NT2/D1 (cell line): ENCODE measurements at regions not wholly inside any gene's neighbourhood (a gene's known extent, or its start where the extent isn't known, plus 50 kb on each side); places are given as distances from the start of the nearest gene placed in this dataset.
A peak's percentile ranks its signal among the peaks of the same experiment; 100 is the strongest.
"Not testable (repeated sequence)": the region's sequence is repeated elsewhere in the genome, so short reads cannot be mapped to it uniquely, and the experiment has no call there.

ENCODE experiments used
- DNase-seq: peaks from one replicate; pipeline ENCODE4 v3.0.0-alpha.2; 2011; ENCODE audit warnings: low read depth, low spot score
- H3K27me3 ChIP-seq: 2 replicates; pipeline ENCODE4 v1.6.0; 2011; ENCODE audit warnings: mild to moderate bottlenecking; ENCODE audit not compliant: insufficient read length, insufficient read depth
- H3K36me3 ChIP-seq: 2 replicates; pipeline ENCODE4 v1.6.1; 2011; ENCODE audit warnings: mild to moderate bottlenecking, low read length, mixed read lengths; ENCODE audit not compliant: insufficient read depth, insufficient read length
- H3K4me1 ChIP-seq: 2 replicates; pipeline ENCODE4 v1.5.1; 2011; ENCODE audit not compliant: insufficient read depth, insufficient read length
- H3K4me3 ChIP-seq: 2 replicates; pipeline ENCODE4 v1.5.1; 2011; ENCODE audit warnings: low read depth; ENCODE audit not compliant: insufficient read length
- H3K9ac ChIP-seq: 2 replicates; pipeline ENCODE4 v1.6.0; 2011; ENCODE audit warnings: low read depth; ENCODE audit not compliant: insufficient read length
- H3K9me3 ChIP-seq: 2 replicates; pipeline ENCODE4 v1.5.1; 2011; ENCODE audit warnings: mild to moderate bottlenecking, low read length; ENCODE audit not compliant: insufficient read depth
- SUZ12 ChIP-seq: IDR thresholded peaks from 2 replicates; pipeline ENCODE4 v1.6.1; 2011; ENCODE audit not compliant: insufficient read length, insufficient read depth; ENCODE audit errors: extremely low read depth
- YY1 ChIP-seq: IDR thresholded peaks from 2 replicates; pipeline ENCODE4 v1.6.1; 2011; ENCODE audit not compliant: insufficient read length, insufficient read depth
- ZNF274 ChIP-seq: IDR thresholded peaks from 2 replicates; pipeline ENCODE4 v1.6.1; 2011; ENCODE audit warnings: mild to moderate bottlenecking, low read depth, low read length

DNA sequence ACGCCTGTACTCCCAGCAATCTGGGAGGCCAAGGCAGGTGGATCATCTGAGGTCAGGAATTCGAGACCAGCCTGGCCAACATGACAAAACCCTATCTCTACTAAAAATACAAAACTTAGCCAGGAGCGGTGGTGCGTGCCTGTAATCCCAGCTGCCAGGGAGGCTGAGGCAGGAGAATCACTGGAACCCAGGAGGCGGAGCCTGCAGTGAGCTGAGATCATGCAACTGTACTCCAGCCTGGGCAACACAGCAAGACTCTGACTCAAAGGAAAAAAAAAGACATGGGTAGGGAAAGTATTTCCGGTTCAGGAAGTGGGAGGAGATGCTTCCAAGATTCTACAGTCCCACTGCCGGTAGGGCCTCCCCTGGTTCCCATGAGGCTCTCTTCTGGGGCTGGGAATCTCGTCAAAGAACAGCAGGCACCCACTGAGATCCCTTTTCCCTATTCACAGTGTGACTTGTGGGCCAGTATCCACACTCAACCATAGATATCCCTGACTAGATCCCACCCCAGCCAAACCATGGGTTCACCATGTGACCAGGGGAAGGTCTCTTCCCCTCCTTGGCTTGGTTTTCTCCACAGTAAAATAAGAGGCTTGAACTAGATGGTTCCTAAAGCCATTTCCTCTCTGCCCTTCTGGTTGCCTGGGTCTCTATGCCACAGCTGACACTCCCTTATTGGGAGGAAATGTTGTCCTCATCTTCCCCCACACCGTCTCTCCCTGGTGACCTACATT is 443.3 kb downstream of the BUD13 start:
- Histone ChIP-seq H3K9ac (no peak overlapping the region), H3K4me1 (no peaks in the 10 kb centered on the region), H3K9me3 (no peaks in the 10 kb centered on the region), H3K4me3 (no peak overlapping the region), H3K36me3 (no peaks in the 10 kb centered on the region), H3K27me3 (no peaks in the 10 kb centered on the region)
- TF ChIP-seq SUZ12, result no peak
- no peak for DNase-seq

DNA sequence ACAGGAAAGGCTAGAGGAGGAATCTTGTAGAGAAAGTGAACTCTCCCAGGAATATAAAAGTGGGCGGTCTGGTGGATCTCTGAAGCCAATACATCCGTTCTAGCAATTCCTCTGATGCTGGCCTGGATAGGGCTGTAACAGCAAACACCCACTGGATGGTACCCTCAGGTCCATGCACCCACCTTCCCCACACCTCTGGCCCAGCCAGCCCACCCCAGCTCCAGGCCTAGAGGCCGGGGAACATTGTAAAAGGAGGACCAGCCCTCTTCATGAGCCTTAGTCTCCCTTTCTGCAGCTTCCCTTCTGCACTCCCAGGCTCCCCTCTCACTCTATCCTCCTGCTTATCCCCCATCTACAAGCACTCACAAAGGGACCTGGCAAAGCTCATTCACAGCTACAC is 443.9 kb downstream of the BUD13 start:
- H3K4me1 ChIP-seq, result no peaks in the 10 kb centered on the region
- H3K27me3 ChIP-seq, result no peaks in the 10 kb centered on the region
- H3K9me3 ChIP-seq, result no peaks in the 10 kb centered on the region
- H3K9ac ChIP-seq, result no peak overlapping the region
- no peak for DNase-seq
- TF ChIP-seq YY1, result no peak
- no peak for TF ChIP-seq SUZ12
- no peak for TF ChIP-seq ZNF274
- H3K36me3 ChIP-seq, result no peaks in the 10 kb centered on the region
- H3K4me3 ChIP-seq, result no peak overlapping the region

DNA sequence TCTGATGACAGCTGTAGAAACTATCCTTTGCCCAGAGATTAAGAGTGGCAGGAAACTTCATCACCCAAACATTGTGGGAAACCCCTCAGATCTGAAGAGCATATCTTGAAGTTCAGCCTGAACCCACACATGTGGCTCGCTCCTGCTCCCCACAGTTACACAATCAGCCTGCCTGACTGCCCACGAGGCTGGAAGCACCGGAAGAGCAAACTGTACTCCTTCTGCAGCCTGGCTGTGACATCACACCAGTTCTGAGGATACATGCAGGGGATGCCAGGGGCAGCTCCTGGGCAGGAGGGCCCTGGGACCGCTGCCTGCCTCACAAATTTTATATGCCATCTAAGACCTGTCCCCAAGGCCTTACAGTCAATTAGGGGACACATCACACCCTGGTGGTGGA is 444.4 kb downstream of the BUD13 start:
- DNase-seq, result no peak

DNA sequence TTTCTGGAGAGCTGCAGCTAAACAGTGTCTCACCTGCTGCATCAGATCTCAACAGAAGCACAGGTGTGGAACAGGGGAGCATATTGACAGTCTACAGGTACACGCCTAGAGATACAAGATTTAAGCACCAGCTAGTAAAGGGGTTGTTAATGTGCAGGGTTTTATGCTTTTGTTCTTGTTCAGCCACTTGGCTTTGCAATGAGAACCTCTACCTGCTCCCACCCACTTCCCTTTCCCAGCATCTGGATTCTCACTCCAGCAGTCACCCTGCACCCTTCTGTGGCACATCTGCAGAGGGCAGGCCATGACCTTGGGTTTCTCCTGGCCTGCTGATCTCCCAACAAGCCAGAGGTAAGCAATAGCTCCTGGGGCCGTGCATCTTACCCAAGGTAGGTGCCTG is 446.6 kb downstream of the BUD13 start:
- TF ChIP-seq YY1, result no peak
- H3K9me3 ChIP-seq, result peaks cover 7% of the 10 kb centered on the region
- no peaks in the 10 kb centered on the region for H3K4me1 ChIP-seq
- H3K9ac ChIP-seq, result no peak overlapping the region
- no peak for DNase-seq
- H3K36me3 ChIP-seq, result no peaks in the 10 kb centered on the region
- H3K4me3 ChIP-seq, result no peak overlapping the region
- no peaks in the 10 kb centered on the region for H3K27me3 ChIP-seq

More for the DNA sequence above, 444.4 kb downstream of the BUD13 start:
- no peak overlapping the region for H3K9ac ChIP-seq
- TF ChIP-seq YY1, result no peak
- no peak for TF ChIP-seq ZNF274
- no peak for TF ChIP-seq SUZ12
- no peaks in the 10 kb centered on the region for H3K36me3 ChIP-seq
- no peaks in the 10 kb centered on the region for H3K9me3 ChIP-seq
- H3K27me3 ChIP-seq, result no peaks in the 10 kb centered on the region
- H3K4me1 ChIP-seq, result no peaks in the 10 kb centered on the region
- no peak overlapping the region for H3K4me3 ChIP-seq

DNA sequence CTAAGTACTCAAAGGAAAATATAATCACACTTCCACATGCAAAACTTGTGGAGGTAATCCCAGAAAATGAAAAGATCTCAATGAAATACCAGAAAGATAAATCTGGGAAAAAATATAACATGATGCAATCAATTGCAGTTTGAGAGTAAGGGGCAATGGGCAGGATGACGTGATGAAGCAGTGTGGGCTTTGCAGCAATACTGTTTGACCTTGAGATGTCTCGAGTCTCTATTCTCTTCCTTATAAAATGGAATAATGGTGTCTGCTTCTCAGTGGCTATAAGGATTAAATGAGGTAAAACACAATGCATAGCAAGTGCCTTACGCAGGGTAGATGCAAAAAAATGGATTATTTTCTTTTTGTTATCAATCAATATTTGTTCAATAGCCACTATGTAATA is 447.5 kb downstream of the BUD13 start:
- Histone ChIP-seq H3K27me3 (no peaks in the 10 kb centered on the region), H3K9me3 (peaks cover 12% of the 10 kb centered on the region), H3K36me3 (no peaks in the 10 kb centered on the region), H3K4me3 (no peak overlapping the region), H3K9ac (no peak overlapping the region), H3K4me1 (no peaks in the 10 kb centered on the region)
- DNase-seq, result no peak
- TF ChIP-seq ZNF274 (no peak), SUZ12 (no peak), YY1 (no peak)

DNA sequence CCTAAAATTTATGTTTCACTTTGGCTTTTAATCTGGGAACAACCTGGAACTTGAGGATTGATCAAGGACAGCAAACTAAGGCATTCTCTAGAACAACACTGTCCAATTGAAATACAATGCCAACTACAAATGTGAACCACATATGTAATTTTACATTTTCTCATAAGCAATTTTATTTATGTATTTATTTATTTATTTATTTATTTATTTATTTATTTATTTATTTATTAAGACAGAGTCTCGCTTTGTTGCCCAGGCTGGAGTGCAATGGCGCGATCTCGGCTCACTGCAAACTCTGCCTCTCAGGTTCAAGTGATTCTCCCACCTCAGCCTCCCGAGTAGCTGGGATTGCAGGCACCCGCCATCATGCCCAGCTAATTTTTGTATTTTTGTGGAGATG is 448.7 kb downstream of the BUD13 start:
- not testable (repeated sequence) for H3K36me3 ChIP-seq, H3K27me3 ChIP-seq, H3K4me3 ChIP-seq, DNase-seq, H3K9ac ChIP-seq, H3K4me1 ChIP-seq
- peaks cover 12% of the 10 kb centered on the region for H3K9me3 ChIP-seq

DNA sequence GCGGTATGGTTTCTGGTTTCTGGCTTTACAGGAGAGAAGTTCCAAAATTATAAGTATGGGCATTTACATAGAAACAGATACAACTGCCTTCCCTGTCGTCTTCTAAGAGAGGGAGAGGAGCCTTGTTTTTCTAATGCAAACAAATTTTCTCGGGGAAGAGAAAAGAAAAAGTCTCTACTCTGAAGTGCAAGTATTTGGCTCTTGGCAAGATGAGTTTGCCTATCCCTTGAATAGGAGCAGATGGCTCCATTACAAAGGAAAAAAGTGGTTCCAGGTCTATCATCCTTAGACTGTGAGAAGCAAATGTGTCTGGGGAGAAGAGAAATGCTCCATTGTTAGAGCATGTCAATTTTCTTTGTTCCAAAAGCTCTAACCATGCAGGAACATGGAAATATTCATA is 455.6 kb downstream of the BUD13 start:
- H3K9me3 ChIP-seq, result peaks cover 12% of the 10 kb centered on the region
- TF ChIP-seq YY1 (no peak), SUZ12 (no peak), ZNF274 (no peak)
- H3K27me3 ChIP-seq, result no peaks in the 10 kb centered on the region
- H3K4me1 ChIP-seq, result no peaks in the 10 kb centered on the region
- no peak overlapping the region for H3K9ac ChIP-seq
- peak; percentile 50 for DNase-seq
- no peaks in the 10 kb centered on the region for H3K36me3 ChIP-seq
- H3K4me3 ChIP-seq, result no peak overlapping the region

DNA sequence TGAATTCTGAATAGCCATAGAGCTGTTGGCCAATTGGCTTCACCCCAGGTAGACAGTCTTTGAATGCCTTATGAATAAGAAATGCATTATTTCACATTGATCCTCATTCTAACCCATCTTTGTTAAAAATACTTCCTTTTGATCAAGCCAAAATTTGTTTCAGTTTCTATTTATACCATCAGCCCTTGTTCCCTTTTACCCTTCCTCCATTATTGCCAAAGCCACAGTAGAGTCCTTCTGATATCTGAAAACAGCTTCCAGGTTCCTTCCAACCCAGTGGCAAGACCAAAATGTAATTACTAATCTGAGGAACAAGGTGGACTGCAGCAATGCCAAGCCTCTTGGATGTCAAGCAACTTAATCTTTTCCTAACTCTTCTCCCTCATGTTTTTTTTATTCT is 458.8 kb downstream of the BUD13 start:
- Histone ChIP-seq H3K9ac (no peak overlapping the region), H3K27me3 (no peaks in the 10 kb centered on the region), H3K36me3 (no peaks in the 10 kb centered on the region), H3K4me3 (no peak overlapping the region), H3K4me1 (no peaks in the 10 kb centered on the region), H3K9me3 (no peaks in the 10 kb centered on the region)
- no peak for TF ChIP-seq SUZ12
- no peak for TF ChIP-seq ZNF274
- TF ChIP-seq YY1, result no peak
- no peak for DNase-seq
